Spleen (tissue), 7 donors: ENCODE measurements at regions not wholly inside any gene's neighbourhood (a gene's known extent, or its start where the extent isn't known, plus 50 kb on each side); places are given as distances from the start of the nearest gene placed in this dataset.

ENCODE experiments used
- POLR2A ChIP-seq, 3 donors: fragments of 450-650 bp; IDR thresholded peaks; one replicate each; pipeline ENCODE4 v1.5.1; 2017; ENCODE audit warnings: antibody characterized with exemption in 3 of 3, mild to moderate bottlenecking in 1 of 3
- TF ChIP-seq, protein P1 (sequence below), 11 experiments: fragments of 200-600 bp in 7 of 11; fragments of 450-650 bp in 4 of 11; sonication (generic) in 4 of 11; IDR thresholded peaks in 8 of 11; conservative IDR thresholded peaks in 3 of 11; 1 replicate in 7 of 11; 2 replicates in 4 of 11; pipeline versions ENCODE4 v1.4.0 to v1.8.0; 2016 to 2021; ENCODE audit warnings: antibody characterized with exemption in 11 of 11, inconsistent platforms in 4 of 11, mild to moderate bottlenecking in 1 of 11
- donor health status: DM: no; HTN: no; CAD: no; lungs with moderate emphysema.
- donor health status: DM: no; HTN: no; CAD: no.
- donor health status: DM: no; HTN: no; CAD: no.

- no peak for TF ChIP-seq POLR2A (IDR thresholded peaks at IDR 0.05)
- TF ChIP-seq, protein P1, sequence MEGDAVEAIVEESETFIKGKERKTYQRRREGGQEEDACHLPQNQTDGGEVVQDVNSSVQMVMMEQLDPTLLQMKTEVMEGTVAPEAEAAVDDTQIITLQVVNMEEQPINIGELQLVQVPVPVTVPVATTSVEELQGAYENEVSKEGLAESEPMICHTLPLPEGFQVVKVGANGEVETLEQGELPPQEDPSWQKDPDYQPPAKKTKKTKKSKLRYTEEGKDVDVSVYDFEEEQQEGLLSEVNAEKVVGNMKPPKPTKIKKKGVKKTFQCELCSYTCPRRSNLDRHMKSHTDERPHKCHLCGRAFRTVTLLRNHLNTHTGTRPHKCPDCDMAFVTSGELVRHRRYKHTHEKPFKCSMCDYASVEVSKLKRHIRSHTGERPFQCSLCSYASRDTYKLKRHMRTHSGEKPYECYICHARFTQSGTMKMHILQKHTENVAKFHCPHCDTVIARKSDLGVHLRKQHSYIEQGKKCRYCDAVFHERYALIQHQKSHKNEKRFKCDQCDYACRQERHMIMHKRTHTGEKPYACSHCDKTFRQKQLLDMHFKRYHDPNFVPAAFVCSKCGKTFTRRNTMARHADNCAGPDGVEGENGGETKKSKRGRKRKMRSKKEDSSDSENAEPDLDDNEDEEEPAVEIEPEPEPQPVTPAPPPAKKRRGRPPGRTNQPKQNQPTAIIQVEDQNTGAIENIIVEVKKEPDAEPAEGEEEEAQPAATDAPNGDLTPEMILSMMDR (IDR thresholded peaks at IDR 0.05 in 8 of 11, conservative IDR thresholded peaks at IDR 0.05 in 3 of 11): no peak
Measured at GRCh38 chr14:101109981-101110728, 206.6 kb upstream of the RTL1 start.
